ENCODE measurements at regions not wholly inside any gene's neighbourhood (a gene's known extent, or its start where the extent isn't known, plus 50 kb on each side); places are given as distances from the start of the nearest gene placed in this dataset.
"Not testable (repeated sequence)": the region's sequence is repeated elsewhere in the genome, so short reads cannot be mapped to it uniquely, and the experiment has no call there.

GRCh38 chrX:109880629-109881028 is 122.3 kb upstream of the TMEM164 start:
- DNase-seq, result no peak

GRCh38 chrX:109886122-109886761 is 116.7 kb upstream of the TMEM164 start:
- peak; percentile 45 for DNase-seq

GRCh38 chrX:109889289-109890006 is 113.5 kb upstream of the TMEM164 start:
- DNase-seq, result peak; percentile 17

- DNase-seq, result no peak
Observed at GRCh38 chrX:109890300-109890699, 112.6 kb upstream of the TMEM164 start.

GRCh38 chrX:109890910-109891502 is 111.9 kb upstream of the TMEM164 start:
- peak; percentile 49 for DNase-seq

- DNase-seq, result not testable (repeated sequence)
Observed at GRCh38 chrX:109896024-109896423, 106.9 kb upstream of the TMEM164 start.

GRCh38 chrX:109902665-109903064 is 100.2 kb upstream of the TMEM164 start:
- peak; percentile 7 for DNase-seq

GRCh38 chrX:109911046-109911445 is 91.9 kb upstream of the TMEM164 start:
- no peak for DNase-seq

- not testable (repeated sequence) for DNase-seq
Observed at GRCh38 chrX:109912993-109913392, 89.9 kb upstream of the TMEM164 start.

- no peak for DNase-seq
Observed at GRCh38 chrX:109914114-109914849, 88.6 kb upstream of the TMEM164 start.

- DNase-seq, result no peak
Observed at GRCh38 chrX:109918753-109919152, 84.2 kb upstream of the TMEM164 start.

- DNase-seq, result no peak
Observed at GRCh38 chrX:109920325-109920724, 82.6 kb upstream of the TMEM164 start.

GRCh38 chrX:109920868-109921267 is 82.0 kb upstream of the TMEM164 start:
- no peak for DNase-seq

GRCh38 chrX:109922190-109922589 is 80.7 kb upstream of the TMEM164 start:
- no peak for DNase-seq

GRCh38 chrX:109925003-109925402 is 77.9 kb upstream of the TMEM164 start:
- not testable (repeated sequence) for DNase-seq

GRCh38 chrX:109925656-109926055 is 77.3 kb upstream of the TMEM164 start:
- no peak for DNase-seq

- DNase-seq, result no peak
Observed at GRCh38 chrX:109926118-109926517, 76.8 kb upstream of the TMEM164 start.

GRCh38 chrX:109926743-109927662 is 75.9 kb upstream of the TMEM164 start:
- DNase-seq, result no peak

GRCh38 chrX:109927663-109928273 is 75.1 kb upstream of the TMEM164 start:
- no peak for DNase-seq

- DNase-seq, result no peak
Observed at GRCh38 chrX:109928596-109929335, 74.1 kb upstream of the TMEM164 start.

- DNase-seq, result no peak
Observed at GRCh38 chrX:109931677-109932076, 71.2 kb upstream of the TMEM164 start.

Measured in fibroblast of skin of right biceps (primary cell).